Upper lobe of left lung (tissue), 6 donors: ENCODE measurements at regions not wholly inside any gene's neighbourhood (a gene's known extent, or its start where the extent isn't known, plus 50 kb on each side); places are given as distances from the start of the nearest gene placed in this dataset.

Experiments
- ATAC-seq, 2 donors: fragments of 200-7000 bp; cut with Tn5 transposase; one replicate each; pipeline ENCODE4 v1.9.1; 2022; ENCODE audit warnings: mild to moderate bottlenecking in 2 of 2, moderate library complexity in 2 of 2; ENCODE audit not compliant: low FRiP score in 2 of 2
- DNase-seq, 2 donors: peaks; one replicate each; pipeline ENCODE4 v3.0.0-alpha.2; 2019 to 2020
- H3K27ac ChIP-seq, 4 donors: fragments of 200-600 bp; sonication (generic); one replicate each; pipeline ENCODE4 v1.5.1; 2016 to 2019
- H3K27me3 ChIP-seq, 4 donors: fragments of 200-600 bp; sonication (generic); one replicate each; pipeline ENCODE4 v1.5.1; 2017 to 2019
- H3K36me3 ChIP-seq, 4 donors: fragments of 200-600 bp; sonication (generic); one replicate each; pipeline ENCODE4 v1.5.1; 2016 to 2019
- H3K4me1 ChIP-seq, 4 donors: fragments of 200-600 bp; sonication (generic); one replicate each; pipeline ENCODE4 v1.5.1; 2018 to 2019
- H3K4me3 ChIP-seq, 4 donors: fragments of 200-600 bp; sonication (generic); one replicate each; pipeline ENCODE4 v1.5.1; 2017 to 2019; ENCODE audit warnings: mild to moderate bottlenecking in 2 of 4, moderate library complexity in 1 of 4
- H3K9me3 ChIP-seq, 4 donors: fragments of 200-600 bp; sonication (generic); one replicate each; pipeline ENCODE4 v1.5.1; 2018 to 2019
- EP300 ChIP-seq, 4 donors: sonication (generic); formaldehyde crosslinking; IDR thresholded peaks; one replicate each; pipeline ENCODE4 v1.5.1; 2017; ENCODE audit warnings: antibody characterized with exemption in 4 of 4, control low read depth in 2 of 4
- POLR2A ChIP-seq, 4 donors: fragments of 450-650 bp; IDR thresholded peaks; one replicate each; pipeline ENCODE4 v1.5.1; 2016 to 2017; ENCODE audit warnings: antibody characterized with exemption in 4 of 4, mild to moderate bottlenecking in 2 of 4
- POLR2AphosphoS5 ChIP-seq, 2 donors: sonication (generic); formaldehyde crosslinking; IDR thresholded peaks; one replicate each; pipeline ENCODE4 v1.5.1; 2017; ENCODE audit warnings: antibody characterized with exemption in 2 of 2
- WGBS, 2 donors: methylation state at CpG; one replicate each; pipeline ENCODE4 v1.1.5; 2017 to 2018; 5-methylcytosine and 5-hydroxymethylcytosine counted together
- TF ChIP-seq, protein P1 (sequence below), 6 experiments: fragments of 450-650 bp in 4 of 6; fragments of 200-600 bp in 2 of 6; sonication (generic) in 2 of 6; IDR thresholded peaks; one replicate each; pipeline ENCODE4 v1.5.1; 2016 to 2019; ENCODE audit warnings: antibody characterized with exemption in 6 of 6
- donor health status: DM: no; HTN: no; CAD: no; lungs with moderate emphysema.
- donor health status: DM: no; HTN: yes; CAD: no; lungs with severe emphysema.

DNA sequence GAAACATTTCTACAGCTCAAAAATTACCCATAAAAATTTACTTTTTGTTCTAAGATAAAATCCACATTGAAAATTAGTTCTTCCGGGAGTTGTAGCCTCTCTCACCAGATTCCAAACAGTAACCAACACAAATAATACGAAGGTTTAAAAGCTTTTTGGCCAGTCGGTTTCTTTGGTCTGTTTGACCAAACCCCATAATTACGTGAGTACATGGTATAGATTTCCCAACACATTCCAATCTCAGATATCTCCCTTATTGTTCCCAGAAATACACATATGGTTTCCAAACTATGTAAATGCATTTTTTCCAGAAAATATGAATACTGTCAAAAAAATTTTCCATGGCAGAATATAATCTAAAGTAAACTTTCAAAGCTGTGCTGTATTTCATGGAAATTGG lies 722.0 kb downstream of the KCNJ2 start:
- H3K36me3 ChIP-seq = no peaks in the 10 kb centered on the region
- ATAC-seq = no peak
- 80 to 84% methylated on average over 4 of the region's 4 CpGs for WGBS, 2 donors
- no peak overlapping the region for H3K4me3 ChIP-seq
- DNase-seq = no peak
- H3K4me1 ChIP-seq = no peaks in the 10 kb centered on the region
- H3K27me3 ChIP-seq = no peaks in the 10 kb centered on the region
- TF ChIP-seq POLR2AphosphoS5 (IDR thresholded peaks at IDR 0.05) (no peak), POLR2A (IDR thresholded peaks at IDR 0.05) (no peak), EP300 (IDR thresholded peaks at IDR 0.05) (no peak)
- TF ChIP-seq, protein P1, sequence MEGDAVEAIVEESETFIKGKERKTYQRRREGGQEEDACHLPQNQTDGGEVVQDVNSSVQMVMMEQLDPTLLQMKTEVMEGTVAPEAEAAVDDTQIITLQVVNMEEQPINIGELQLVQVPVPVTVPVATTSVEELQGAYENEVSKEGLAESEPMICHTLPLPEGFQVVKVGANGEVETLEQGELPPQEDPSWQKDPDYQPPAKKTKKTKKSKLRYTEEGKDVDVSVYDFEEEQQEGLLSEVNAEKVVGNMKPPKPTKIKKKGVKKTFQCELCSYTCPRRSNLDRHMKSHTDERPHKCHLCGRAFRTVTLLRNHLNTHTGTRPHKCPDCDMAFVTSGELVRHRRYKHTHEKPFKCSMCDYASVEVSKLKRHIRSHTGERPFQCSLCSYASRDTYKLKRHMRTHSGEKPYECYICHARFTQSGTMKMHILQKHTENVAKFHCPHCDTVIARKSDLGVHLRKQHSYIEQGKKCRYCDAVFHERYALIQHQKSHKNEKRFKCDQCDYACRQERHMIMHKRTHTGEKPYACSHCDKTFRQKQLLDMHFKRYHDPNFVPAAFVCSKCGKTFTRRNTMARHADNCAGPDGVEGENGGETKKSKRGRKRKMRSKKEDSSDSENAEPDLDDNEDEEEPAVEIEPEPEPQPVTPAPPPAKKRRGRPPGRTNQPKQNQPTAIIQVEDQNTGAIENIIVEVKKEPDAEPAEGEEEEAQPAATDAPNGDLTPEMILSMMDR (IDR thresholded peaks at IDR 0.05) = no peak
- no peak overlapping the region for H3K27ac ChIP-seq
- peaks cover 0 to 2% (median 0%) of the 10 kb centered on the region in 4 donors for H3K9me3 ChIP-seq

DNA sequence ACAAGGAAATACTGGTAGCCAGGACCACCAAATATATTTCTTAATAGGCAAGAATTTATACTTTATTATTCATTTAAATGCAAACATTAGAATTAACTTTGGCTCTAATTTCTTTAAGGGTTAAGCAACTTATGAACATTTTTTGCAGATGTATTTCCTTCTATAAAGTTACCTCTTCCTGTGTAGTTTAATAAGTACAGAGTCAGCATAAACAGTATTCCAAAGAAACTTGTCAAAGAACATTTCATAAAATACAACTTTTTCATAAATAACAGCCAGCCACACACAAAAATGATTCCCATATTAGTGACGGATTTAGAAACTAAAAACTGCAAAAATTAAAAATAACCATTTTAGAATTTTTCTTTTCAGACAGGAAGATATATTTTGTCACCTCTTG lies 723.2 kb downstream of the KCNJ2 start:
- Histone ChIP-seq H3K27ac (no peak overlapping the region), H3K4me1 (no peaks in the 10 kb centered on the region), H3K9me3 (peaks cover 0 to 2% (median 0%) of the 10 kb centered on the region in 4 donors), H3K36me3 (no peaks in the 10 kb centered on the region), H3K27me3 (no peaks in the 10 kb centered on the region), H3K4me3 (no peak overlapping the region)
- 66 to 79% methylated on average over 1 of the region's 1 CpG for WGBS, 2 donors
- ATAC-seq (no peak), DNase-seq (no peak)
- no peak for TF ChIP-seq POLR2AphosphoS5 (IDR thresholded peaks at IDR 0.05)
- TF ChIP-seq, protein P1 (IDR thresholded peaks at IDR 0.05) = no peak
- no peak for TF ChIP-seq POLR2A (IDR thresholded peaks at IDR 0.05)
- TF ChIP-seq EP300 (IDR thresholded peaks at IDR 0.05) = no peak

DNA sequence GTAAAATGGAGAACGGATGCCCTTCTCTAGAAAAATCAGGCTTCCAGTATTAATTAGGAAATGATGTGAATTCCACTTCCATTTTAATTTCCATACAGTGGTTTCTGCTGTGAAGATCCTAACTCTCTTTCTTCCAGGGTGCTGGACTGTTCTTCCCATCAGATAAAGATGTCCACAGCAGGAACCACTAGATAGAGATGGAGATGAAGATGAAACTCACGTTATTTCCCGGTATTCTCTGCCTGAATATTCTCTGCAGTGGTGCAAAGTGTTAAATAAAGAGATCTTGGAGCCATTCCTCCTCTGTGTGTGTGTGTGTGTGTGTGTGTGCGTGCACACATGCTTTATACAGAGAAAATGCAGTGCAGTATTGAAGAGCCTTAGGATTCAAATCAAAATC lies 727.5 kb downstream of the KCNJ2 start:
- no peak overlapping the region for H3K27ac ChIP-seq
- ATAC-seq (no peak), DNase-seq (no peak)
- H3K27me3 ChIP-seq = no peaks in the 10 kb centered on the region
- no peak overlapping the region for H3K4me3 ChIP-seq
- no peaks in the 10 kb centered on the region for H3K4me1 ChIP-seq
- WGBS, 2 donors = 73 to 75% methylated on average over 4 of the region's 4 CpGs
- H3K36me3 ChIP-seq = no peaks in the 10 kb centered on the region
- TF ChIP-seq POLR2AphosphoS5 (IDR thresholded peaks at IDR 0.05) (no peak), POLR2A (IDR thresholded peaks at IDR 0.05) (no peak), EP300 (IDR thresholded peaks at IDR 0.05) (no peak)
- TF ChIP-seq, protein P1 (IDR thresholded peaks at IDR 0.05) = no peak
- H3K9me3 ChIP-seq = peaks cover 0 to 2% (median 0%) of the 10 kb centered on the region in 4 donors

DNA sequence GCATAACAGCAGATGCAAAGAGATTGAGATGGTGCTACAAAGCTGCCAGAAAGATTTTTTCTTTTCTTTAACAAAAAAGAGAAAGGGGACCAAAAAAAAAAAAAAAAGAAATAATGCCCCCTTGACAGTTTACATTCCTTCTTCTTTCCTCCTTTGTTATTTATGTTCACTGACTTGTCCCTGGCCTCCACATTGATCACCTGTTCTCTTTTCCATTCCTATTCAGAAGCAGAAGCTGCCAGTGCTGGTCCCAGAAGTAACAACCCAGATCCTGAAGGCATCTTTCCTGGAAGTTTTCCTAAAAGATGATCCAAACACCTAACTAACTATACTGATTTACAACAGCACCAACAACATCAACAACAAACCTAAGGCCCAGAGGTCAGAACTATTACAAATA lies 728.1 kb downstream of the KCNJ2 start:
- no peak for DNase-seq
- H3K4me1 ChIP-seq = no peaks in the 10 kb centered on the region
- no peaks in the 10 kb centered on the region for H3K36me3 ChIP-seq
- H3K27me3 ChIP-seq = no peaks in the 10 kb centered on the region
- TF ChIP-seq POLR2AphosphoS5 (IDR thresholded peaks at IDR 0.05) = no peak
- TF ChIP-seq POLR2A (IDR thresholded peaks at IDR 0.05) = no peak
- no peak for TF ChIP-seq EP300 (IDR thresholded peaks at IDR 0.05)
- TF ChIP-seq, protein P1 (IDR thresholded peaks at IDR 0.05) = no peak
- no peak overlapping the region for H3K27ac ChIP-seq
- H3K9me3 ChIP-seq = peaks cover 0 to 2% (median 0%) of the 10 kb centered on the region in 4 donors
- no peak overlapping the region for H3K4me3 ChIP-seq
- ATAC-seq = no peak

DNA sequence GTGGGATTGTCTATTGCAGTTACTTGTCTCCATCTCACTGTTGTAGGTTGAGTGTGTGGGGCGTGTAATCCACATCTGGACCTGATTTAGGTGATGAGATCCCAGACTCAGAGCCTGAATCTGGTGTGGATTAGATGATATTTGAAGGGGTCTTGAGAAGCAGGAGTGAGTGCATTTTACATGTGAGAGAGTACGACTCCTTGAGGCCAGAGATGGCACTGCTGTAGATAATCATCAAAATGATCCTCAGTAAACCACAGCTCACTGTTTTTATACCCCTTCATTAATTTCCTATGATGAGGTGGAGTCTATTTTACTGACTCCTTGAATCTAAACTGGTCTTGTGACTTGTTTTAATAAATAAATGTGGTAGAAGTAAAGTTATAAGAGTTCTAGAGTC lies 732.5 kb downstream of the KCNJ2 start:
- no peak overlapping the region for H3K27ac ChIP-seq
- ATAC-seq = no peak
- H3K4me1 ChIP-seq = no peaks in the 10 kb centered on the region
- WGBS, 2 donors = 88 to 92% methylated on average over 2 of the region's 2 CpGs
- no peak for DNase-seq
- H3K9me3 ChIP-seq = no peaks in the 10 kb centered on the region
- no peaks in the 10 kb centered on the region for H3K27me3 ChIP-seq
- TF ChIP-seq POLR2A (IDR thresholded peaks at IDR 0.05) (no peak), EP300 (IDR thresholded peaks at IDR 0.05) (no peak)
- TF ChIP-seq, protein P1 (IDR thresholded peaks at IDR 0.05) = no peak
- H3K36me3 ChIP-seq = no peaks in the 10 kb centered on the region
- no peak overlapping the region for H3K4me3 ChIP-seq
